Neural progenitor cell (in vitro differentiated cells): ENCODE measurements at regions not wholly inside any gene's neighbourhood (a gene's known extent, or its start where the extent isn't known, plus 50 kb on each side); places are given as distances from the start of the nearest gene placed in this dataset.

Experiments
- DNase-seq: peaks from one replicate; pipeline ENCODE4 v3.0.0-alpha.2; 2016; ENCODE audit warnings: low spot score
- H2AFZ ChIP-seq: fragments of 200-600 bp; sonication (generic); replicated peaks from 2 replicates; pipeline ENCODE4 v1.6.1; 2016; ENCODE audit warnings: antibody characterized with exemption
- H3F3A ChIP-seq: fragments of 200-600 bp; sonication (generic); 2 replicates; pipeline ENCODE4 v1.6.1; 2016; ENCODE audit warnings: antibody characterized with exemption, low read depth
- H3K27ac ChIP-seq: fragments of 200-600 bp; sonication (generic); 2 replicates; pipeline ENCODE4 v1.5.1; 2016; ENCODE audit warnings: mild to moderate bottlenecking
- H3K27me3 ChIP-seq: fragments of 200-600 bp; sonication (generic); 2 replicates; pipeline ENCODE4 v1.6.1; 2016; ENCODE audit warnings: mild to moderate bottlenecking, moderate library complexity
- H3K36me3 ChIP-seq: fragments of 200-600 bp; sonication (generic); 2 replicates; pipeline ENCODE4 v1.5.1; 2016
- H3K4me1 ChIP-seq: fragments of 200-600 bp; sonication (generic); 2 replicates; pipeline ENCODE4 v1.6.1; 2016; ENCODE audit warnings: mixed run types
- H3K4me2 ChIP-seq: fragments of 200-600 bp; sonication (generic); 2 replicates; pipeline ENCODE4 v1.6.1; 2016
- H3K4me3 ChIP-seq: fragments of 200-600 bp; sonication (generic); 2 replicates; pipeline ENCODE4 v1.5.1; 2016
- H3K79me2 ChIP-seq: fragments of 200-600 bp; sonication (generic); 2 replicates; pipeline ENCODE4 v1.6.1; 2016; ENCODE audit warnings: low read depth
- H3K9ac ChIP-seq: fragments of 200-600 bp; sonication (generic); 2 replicates; pipeline ENCODE4 v1.6.1; 2016
- H3K9me3 ChIP-seq: fragments of 200-600 bp; sonication (generic); 2 replicates; pipeline ENCODE4 v1.5.1; 2016; ENCODE audit warnings: low read depth
- H4K20me1 ChIP-seq: fragments of 200-600 bp; sonication (generic); 2 replicates; pipeline ENCODE4 v1.6.1; 2016; ENCODE audit warnings: low read depth
- H3K27ac Mint-ChIP-seq: 3 replicates; pipeline ENCODE4 v1.8.0; 2021; ENCODE audit warnings: mixed read lengths
- H3K27me3 Mint-ChIP-seq: 2 replicates; pipeline ENCODE4 v1.8.0; 2022; ENCODE audit warnings: low read depth, mild to moderate bottlenecking, inconsistent platforms, moderate library complexity, mixed read lengths; ENCODE audit not compliant: insufficient read depth
- H3K36me3 Mint-ChIP-seq: 3 replicates; pipeline ENCODE4 v1.8.0; 2021; ENCODE audit warnings: mixed read lengths
- H3K4me1 Mint-ChIP-seq: 3 replicates; pipeline ENCODE4 v1.8.0; 2021; ENCODE audit warnings: mixed read lengths
- H3K4me3 Mint-ChIP-seq: 3 replicates; pipeline ENCODE4 v1.8.0; 2021; ENCODE audit warnings: mild to moderate bottlenecking, moderate library complexity, mixed read lengths
- H3K9me3 Mint-ChIP-seq: 3 replicates; pipeline ENCODE4 v1.8.0; 2020; ENCODE audit warnings: mixed read lengths
- EZH2 ChIP-seq: fragments of 200-600 bp; sonication (generic); IDR thresholded peaks from 2 replicates; pipeline ENCODE4 v1.6.1; 2017; ENCODE audit warnings: antibody characterized with exemption, mild to moderate bottlenecking, moderate library complexity
- EZH2phosphoT487 ChIP-seq: fragments of 200-600 bp; sonication (generic); IDR thresholded peaks from 2 replicates; pipeline ENCODE4 v1.6.1; 2017; ENCODE audit warnings: antibody characterized with exemption
- TF ChIP-seq, protein P1 (sequence below): fragments of 200-600 bp; sonication (generic); IDR thresholded peaks from 2 replicates; pipeline ENCODE4 v1.5.1; 2017; ENCODE audit warnings: antibody characterized with exemption, mild to moderate bottlenecking

DNA sequence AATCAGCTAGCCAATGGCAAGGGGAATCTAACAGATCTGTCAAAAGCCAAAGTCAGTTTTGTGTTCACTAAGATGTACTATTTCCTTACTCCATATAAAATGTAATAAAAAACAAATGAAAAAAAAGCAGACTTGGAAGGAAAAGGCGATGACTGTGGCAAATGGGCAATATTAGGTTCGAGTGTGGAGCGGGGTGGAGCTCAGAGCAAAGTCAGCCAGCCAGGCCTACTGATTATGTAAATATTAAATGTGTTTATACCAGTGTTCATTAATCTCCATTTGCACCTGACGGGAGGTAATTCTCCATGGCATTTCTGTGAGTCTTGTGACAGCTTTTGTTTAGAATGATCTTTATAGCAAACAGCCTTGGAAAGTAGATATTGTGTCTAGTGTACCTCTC lies 96.2 kb upstream of the KCNMB2 start:
- Histone ChIP-seq H3K9ac (no peak overlapping the region), H3F3A (peaks cover 5% of the 10 kb centered on the region), H3K36me3 (no peaks in the 10 kb centered on the region), H3K4me1 (peaks cover 9% of the 10 kb centered on the region), H3K9me3 (no peaks in the 10 kb centered on the region), H4K20me1 (no peaks in the 10 kb centered on the region), H3K79me2 (no peaks in the 10 kb centered on the region), H3K4me3 (no peak overlapping the region), H2AFZ (no peak overlapping the region), H3K27me3 (no peaks in the 10 kb centered on the region), H3K4me2 (no peak overlapping the region), H3K27ac (no peak overlapping the region)
- no peak for TF ChIP-seq EZH2phosphoT487
- Mint-ChIP-seq H3K4me1 (peaks cover 7% of the 10 kb centered on the region), H3K27me3 (peaks cover 4% of the 10 kb centered on the region), H3K9me3 (no peaks in the 10 kb centered on the region), H3K36me3 (no peaks in the 10 kb centered on the region), H3K27ac (no peak overlapping the region), H3K4me3 (no peak overlapping the region)
- no peak for DNase-seq

DNA sequence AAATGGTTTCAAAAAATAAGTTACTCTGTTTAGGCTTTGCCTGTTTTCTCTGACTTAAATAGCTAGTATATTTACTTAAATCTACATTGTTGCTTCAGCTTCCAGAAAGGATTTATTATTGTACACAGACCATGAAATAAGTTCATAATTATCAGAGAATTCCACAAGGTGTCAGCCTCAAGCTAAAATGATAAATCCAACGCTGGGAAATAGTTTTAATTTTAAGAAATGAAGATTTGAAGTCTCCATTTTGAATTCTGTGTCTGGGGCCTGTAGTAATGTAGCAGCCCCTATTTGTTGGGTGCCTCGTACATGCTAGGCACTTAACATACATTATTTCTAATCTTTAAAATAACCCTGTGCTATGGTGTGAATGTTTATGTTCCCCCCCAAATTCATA lies 92.6 kb upstream of the KCNMB2 start:
- Histone ChIP-seq H3K9ac (no peak overlapping the region), H3F3A (peaks cover 5% of the 10 kb centered on the region), H3K79me2 (no peaks in the 10 kb centered on the region), H3K4me3 (no peak overlapping the region), H3K9me3 (no peaks in the 10 kb centered on the region), H2AFZ (no peak overlapping the region), H3K4me1 (peaks cover 9% of the 10 kb centered on the region), H3K27ac (no peak overlapping the region), H3K4me2 (no peak overlapping the region), H3K36me3 (no peaks in the 10 kb centered on the region), H4K20me1 (no peaks in the 10 kb centered on the region), H3K27me3 (no peaks in the 10 kb centered on the region)
- no peak overlapping the region for H3K4me3 Mint-ChIP-seq
- TF ChIP-seq EZH2phosphoT487 (no peak), EZH2 (no peak)
- TF ChIP-seq, protein P1, sequence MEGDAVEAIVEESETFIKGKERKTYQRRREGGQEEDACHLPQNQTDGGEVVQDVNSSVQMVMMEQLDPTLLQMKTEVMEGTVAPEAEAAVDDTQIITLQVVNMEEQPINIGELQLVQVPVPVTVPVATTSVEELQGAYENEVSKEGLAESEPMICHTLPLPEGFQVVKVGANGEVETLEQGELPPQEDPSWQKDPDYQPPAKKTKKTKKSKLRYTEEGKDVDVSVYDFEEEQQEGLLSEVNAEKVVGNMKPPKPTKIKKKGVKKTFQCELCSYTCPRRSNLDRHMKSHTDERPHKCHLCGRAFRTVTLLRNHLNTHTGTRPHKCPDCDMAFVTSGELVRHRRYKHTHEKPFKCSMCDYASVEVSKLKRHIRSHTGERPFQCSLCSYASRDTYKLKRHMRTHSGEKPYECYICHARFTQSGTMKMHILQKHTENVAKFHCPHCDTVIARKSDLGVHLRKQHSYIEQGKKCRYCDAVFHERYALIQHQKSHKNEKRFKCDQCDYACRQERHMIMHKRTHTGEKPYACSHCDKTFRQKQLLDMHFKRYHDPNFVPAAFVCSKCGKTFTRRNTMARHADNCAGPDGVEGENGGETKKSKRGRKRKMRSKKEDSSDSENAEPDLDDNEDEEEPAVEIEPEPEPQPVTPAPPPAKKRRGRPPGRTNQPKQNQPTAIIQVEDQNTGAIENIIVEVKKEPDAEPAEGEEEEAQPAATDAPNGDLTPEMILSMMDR: no peak
- H3K36me3 Mint-ChIP-seq: no peaks in the 10 kb centered on the region
- no peak for DNase-seq
- H3K9me3 Mint-ChIP-seq: no peaks in the 10 kb centered on the region
- no peak overlapping the region for H3K27ac Mint-ChIP-seq
- peaks cover 7% of the 10 kb centered on the region for H3K4me1 Mint-ChIP-seq
- peaks cover 4% of the 10 kb centered on the region for H3K27me3 Mint-ChIP-seq

DNA sequence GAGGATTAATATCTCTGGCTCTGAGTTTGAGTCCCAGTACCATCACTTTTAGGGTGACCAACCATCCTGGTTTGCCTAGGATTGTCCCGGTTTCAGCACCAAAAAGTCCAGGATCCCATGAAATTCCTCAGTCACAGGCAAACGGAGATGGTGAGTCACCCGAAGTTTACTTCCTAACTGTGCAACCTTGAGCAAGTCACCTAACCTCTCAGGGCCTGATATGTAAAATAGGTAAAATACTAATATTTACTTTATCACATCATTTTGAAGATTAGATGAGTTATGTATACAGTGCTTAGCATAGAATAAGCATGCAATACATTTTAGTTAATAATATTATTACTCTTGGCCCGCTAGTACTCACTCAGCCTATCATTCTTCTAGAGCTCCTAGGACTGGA lies 91.1 kb upstream of the KCNMB2 start:
- no peak overlapping the region for H3K9ac ChIP-seq
- no peaks in the 10 kb centered on the region for H3K79me2 ChIP-seq
- TF ChIP-seq, protein P1: no peak
- TF ChIP-seq EZH2phosphoT487: no peak
- TF ChIP-seq EZH2: no peak
- no peak overlapping the region for H3K4me3 ChIP-seq
- no peaks in the 10 kb centered on the region for H3K36me3 ChIP-seq
- no peak overlapping the region for H3K4me2 ChIP-seq
- H3K27me3 Mint-ChIP-seq: peaks cover 2% of the 10 kb centered on the region
- peaks cover 5% of the 10 kb centered on the region for H3F3A ChIP-seq
- no peak for DNase-seq
- H4K20me1 ChIP-seq: no peaks in the 10 kb centered on the region
- no peaks in the 10 kb centered on the region for H3K9me3 Mint-ChIP-seq
- no peaks in the 10 kb centered on the region for H3K36me3 Mint-ChIP-seq
- H3K4me3 Mint-ChIP-seq: no peak overlapping the region
- H3K4me1 ChIP-seq: peaks cover 8% of the 10 kb centered on the region
- no peak overlapping the region for H2AFZ ChIP-seq
- no peak overlapping the region for H3K27ac Mint-ChIP-seq
- no peak overlapping the region for H3K27ac ChIP-seq
- H3K9me3 ChIP-seq: no peaks in the 10 kb centered on the region
- H3K4me1 Mint-ChIP-seq: peaks cover under 1% of the 10 kb centered on the region
- no peaks in the 10 kb centered on the region for H3K27me3 ChIP-seq

- no peak overlapping the region for H3K27ac ChIP-seq
- Mint-ChIP-seq H3K4me3 (no peak overlapping the region), H3K9me3 (no peaks in the 10 kb centered on the region), H3K27me3 (peaks cover 2% of the 10 kb centered on the region), H3K4me1 (no peaks in the 10 kb centered on the region), H3K36me3 (no peaks in the 10 kb centered on the region), H3K27ac (no peak overlapping the region)
- H3K9me3 ChIP-seq: no peaks in the 10 kb centered on the region
- no peak overlapping the region for H2AFZ ChIP-seq
- DNase-seq: no peak
- H4K20me1 ChIP-seq: no peaks in the 10 kb centered on the region
- TF ChIP-seq EZH2phosphoT487 (no peak), EZH2 (no peak)
- TF ChIP-seq, protein P1: no peak
- H3K36me3 ChIP-seq: no peaks in the 10 kb centered on the region
- no peaks in the 10 kb centered on the region for H3K27me3 ChIP-seq
- H3K4me3 ChIP-seq: no peak overlapping the region
- H3K4me1 ChIP-seq: no peaks in the 10 kb centered on the region
- no peaks in the 10 kb centered on the region for H3F3A ChIP-seq
- no peak overlapping the region for H3K4me2 ChIP-seq
- H3K79me2 ChIP-seq: no peaks in the 10 kb centered on the region
- H3K9ac ChIP-seq: no peak overlapping the region
These were observed 90.2 kb upstream of the KCNMB2 start for GRCh38 chr3:178446059-178446458.
